Endothelial cell of umbilical vein (primary cell): ENCODE measurements at regions not wholly inside any gene's neighbourhood (a gene's known extent, or its start where the extent isn't known, plus 50 kb on each side); places are given as distances from the start of the nearest gene placed in this dataset.

Experiments used
- BruUV-seq: library from RNA; stranded (reverse); fragments of 400-500 nt; replicated peaks from 2 replicates; lab custom pipeline; 2021; lab: Mats Ljungman, UMichigan
- CTCF ChIA-PET: fragments of 300-600, 350-600 bp; sonication (Branson Sonifier 250); formaldehyde crosslinking; loops from one replicate; lab custom pipeline; 2021; ENCODE audit warnings: antibody characterized with exemption, inconsistent platforms; lab: Charles Lee
- POLR2A ChIA-PET: fragments of 300-600, 350-600 bp; sonication (Branson Sonifier 250); formaldehyde crosslinking; loops from one replicate; lab custom pipeline; 2021; ENCODE audit warnings: antibody characterized with exemption, inconsistent platforms; lab: Charles Lee
- DNase-seq: peaks from one replicate; pipeline ENCODE4 v3.0.0-alpha.2; 2011; ENCODE audit warnings: low read depth, low spot score
- FAIRE-seq: peaks from 2 replicates; lab custom pipeline; 2011; peaks lifted over from hg19 to GRCh38; lab: Jason Lieb, UNC
- H2AFZ ChIP-seq: 2 replicates; pipeline ENCODE4 v1.6.0; 2012; ENCODE audit warnings: low read depth, low read length, control low read depth, inconsistent platforms
- H3K27ac ChIP-seq: 2 replicates; pipeline ENCODE4 v1.5.1; 2011; ENCODE audit warnings: low read depth, mild to moderate bottlenecking, control low read depth, low read length, moderate library complexity; ENCODE audit not compliant: insufficient read depth
- H3K27me3 ChIP-seq, 2 experiments: 2 replicates each; pipeline versions ENCODE4 v1.6.0 to v1.6.1; 2011; ENCODE audit warnings: low read length in 2 of 2, mixed read lengths in 1 of 2; ENCODE audit not compliant: control insufficient read depth in 2 of 2, insufficient read depth in 2 of 2
- H3K36me3 ChIP-seq, 2 experiments: 2 replicates in 1 of 2; 3 replicates in 1 of 2; pipeline ENCODE4 v1.5.1; 2011; ENCODE audit warnings: low read length in 2 of 2, mild to moderate bottlenecking in 1 of 2, moderate library complexity in 1 of 2; ENCODE audit not compliant: control insufficient read depth in 2 of 2, insufficient read depth in 2 of 2; ENCODE audit errors: extremely low read depth in 1 of 2
- H3K4me1 ChIP-seq: 3 replicates; pipeline ENCODE4 v1.5.1; 2011; ENCODE audit warnings: mild to moderate bottlenecking, low read length; ENCODE audit not compliant: control insufficient read depth, insufficient read depth; ENCODE audit errors: extremely low read depth
- H3K4me2 ChIP-seq: 2 replicates; pipeline ENCODE4 v1.6.1; 2011; ENCODE audit warnings: low read length, control low read depth, mixed read lengths; ENCODE audit not compliant: insufficient read depth
- H3K4me3 ChIP-seq, 3 experiments: fragments of 200-600 bp in 1 of 3; sonication (generic), shearing (Covaris generic) in 1 of 3; replicated peaks in 1 of 3; 2 replicates each; pipeline ENCODE4 v1.5.1; 2011 to 2016; ENCODE audit warnings: control low read depth in 3 of 3, low read length in 3 of 3, mild to moderate bottlenecking in 2 of 3, inconsistent platforms in 1 of 3, low read depth in 1 of 3, moderate library complexity in 1 of 3; ENCODE audit not compliant: insufficient read depth in 1 of 3
- H3K79me2 ChIP-seq: 2 replicates; pipeline ENCODE4 v1.6.0; 2012; ENCODE audit warnings: low read length, inconsistent platforms; ENCODE audit not compliant: control insufficient read depth, insufficient read depth
- H3K9ac ChIP-seq: replicated peaks from 2 replicates; pipeline ENCODE3; 2011; ENCODE audit warnings: low read length, control low read depth; ENCODE audit not compliant: insufficient read depth; ENCODE audit errors: extremely low read depth
- H3K9me1 ChIP-seq: replicated peaks from 3 replicates; pipeline ENCODE4 v1.6.0; 2011; ENCODE audit warnings: mild to moderate bottlenecking, low read length; ENCODE audit not compliant: control insufficient read depth, insufficient read depth; ENCODE audit errors: extremely low read depth
- H3K9me3 ChIP-seq: replicated peaks from 2 replicates; pipeline ENCODE4 v1.5.1; 2012; ENCODE audit warnings: low read length, inconsistent platforms; ENCODE audit not compliant: control insufficient read depth, insufficient read depth
- H4K20me1 ChIP-seq: replicated peaks from 2 replicates; pipeline ENCODE3; 2011; ENCODE audit warnings: mild to moderate bottlenecking, low read length; ENCODE audit not compliant: control insufficient read depth, insufficient read depth; ENCODE audit errors: extremely low read depth
- CTCF ChIP-seq, 2 donors: IDR thresholded peaks; 1 replicate in 1 of 2; 2 replicates in 1 of 2; pipeline ENCODE4 v1.5.1; 2011; ENCODE audit warnings: low read length in 2 of 2, mild to moderate bottlenecking in 2 of 2, moderate library complexity in 2 of 2, control low read depth in 1 of 2, inconsistent platforms in 1 of 2, low read depth in 1 of 2; ENCODE audit not compliant: insufficient read depth in 1 of 2; ENCODE audit errors: extremely low read depth in 1 of 2
- EZH2 ChIP-seq: IDR thresholded peaks from 2 replicates; pipeline ENCODE4 v1.6.1; 2012; ENCODE audit warnings: borderline replicate concordance, low read depth, mild to moderate bottlenecking, moderate library complexity, low read length, inconsistent platforms; ENCODE audit not compliant: severe bottlenecking
- FOS ChIP-seq: IDR thresholded peaks from 2 replicates; pipeline ENCODE4 v1.6.1; 2011; ENCODE audit warnings: mild to moderate bottlenecking, low read length, moderate library complexity, borderline replicate concordance; ENCODE audit not compliant: insufficient read depth
- GATA2 ChIP-seq: IDR thresholded peaks from 2 replicates; pipeline ENCODE4 v1.7.0; 2011; ENCODE audit warnings: low read depth, mild to moderate bottlenecking, moderate library complexity, mixed read lengths, low read length; ENCODE audit not compliant: insufficient read length, insufficient read depth
- JUN ChIP-seq: IDR thresholded peaks from 2 replicates; pipeline ENCODE4 v1.6.1; 2011; ENCODE audit warnings: borderline replicate concordance, low read depth; ENCODE audit not compliant: insufficient read length, insufficient read depth
- MAX ChIP-seq: IDR thresholded peaks from 2 replicates; pipeline ENCODE4 v1.6.1; 2011; ENCODE audit not compliant: insufficient read depth, insufficient read length
- MYC ChIP-seq: IDR thresholded peaks from one replicate; pipeline ENCODE4 v1.6.1; 2011; ENCODE audit warnings: mild to moderate bottlenecking, low read depth, low read length
- POLR2A ChIP-seq: IDR thresholded peaks from 2 replicates; pipeline ENCODE4 v1.6.1; 2012; ENCODE audit warnings: low read depth, mild to moderate bottlenecking, control low read depth, low read length
- POLR2AphosphoS5 ChIP-seq: IDR thresholded peaks from 2 replicates; pipeline ENCODE4 v1.6.1; 2012; ENCODE audit warnings: low read depth, mild to moderate bottlenecking, control low read depth, low read length, moderate library complexity; ENCODE audit not compliant: insufficient read depth
- dilution Hi-C: fragments of 300-500 bp; cut with MboI; formaldehyde crosslinking; loops from one replicate; pipeline ENCODE4 v1.15.0; 2019; ENCODE audit warnings: low sequenced_read_pairs; ENCODE audit not compliant: extremely low pct_ligation_motif_present
- intact Hi-C: fragments of 100-400 bp; cut with micrococcal nuclease; formaldehyde crosslinking; loops from one replicate; pipeline ENCODE4 v1.10.0; 2022

GRCh38 chr5:87640902-87641301 lies 228.2 kb upstream of the CCNH start:
- FAIRE-seq (no peak), DNase-seq (no peak)
- H3K27me3 ChIP-seq = no peaks in the 10 kb centered on the region
- H3K27ac ChIP-seq = no peak overlapping the region
- CTCF ChIA-PET = no interaction called here
- no peaks in the 10 kb centered on the region for H4K20me1 ChIP-seq
- no peak overlapping the region for H3K9ac ChIP-seq
- H3K36me3 ChIP-seq = no peaks in the 10 kb centered on the region
- H3K4me3 ChIP-seq = no peak overlapping the region
- TF ChIP-seq POLR2AphosphoS5 (no peak), MAX (no peak), POLR2A (no peak), EZH2 (no peak), JUN (no peak), GATA2 (no peak), MYC (no peak), FOS (no peak), CTCF (IDR thresholded peaks at IDR 0.05; ENCODE audit: extremely low read depth in 1 of 2, insufficient read depth in 1 of 2, low read depth in 1 of 2, low read length in 2 of 2) (no peak)
- H3K9me1 ChIP-seq = no peaks in the 10 kb centered on the region
- no peaks in the 10 kb centered on the region for H3K9me3 ChIP-seq
- intact Hi-C loops = no loop called here
- H3K4me1 ChIP-seq = no peaks in the 10 kb centered on the region
- no peak overlapping the region for H2AFZ ChIP-seq
- dilution Hi-C loops = no loop called here
- no TSS peak for BruUV-seq
- POLR2A ChIA-PET = no interaction called here
- no peaks in the 10 kb centered on the region for H3K79me2 ChIP-seq
- H3K4me2 ChIP-seq = no peak overlapping the region
